ENCODE measurements at regions not wholly inside any gene's neighbourhood (a gene's known extent, or its start where the extent isn't known, plus 50 kb on each side); places are given as distances from the start of the nearest gene placed in this dataset.

- TF ChIP-seq JUN (IDR thresholded peaks at IDR 0.05; ENCODE audit: borderline replicate concordance, insufficient read depth, insufficient read length, low read depth): no peak
- TF ChIP-seq MYC (IDR thresholded peaks at IDR 0.05; ENCODE audit: low read depth, low read length): no peak
- TF ChIP-seq CTCF (IDR thresholded peaks at IDR 0.05; ENCODE audit: extremely low read depth in 1 of 2, insufficient read depth in 1 of 2, low read depth in 1 of 2, low read length in 2 of 2): no peak
- dilution Hi-C loops (cut with MboI; ENCODE audit: extremely low pct_ligation_motif_present, low sequenced_read_pairs) (no loop called here), intact Hi-C loops (cut with micrococcal nuclease) (no loop called here)
- Histone ChIP-seq H3K36me3 (ENCODE audit: control insufficient read depth in 2 of 2, extremely low read depth in 1 of 2, insufficient read depth in 2 of 2, low read length in 2 of 2) (no peaks in the 10 kb centered on the region), H3K9ac (replicated peaks; ENCODE audit: extremely low read depth, insufficient read depth, low read length) (no peak overlapping the region), H3K79me2 (ENCODE audit: control insufficient read depth, insufficient read depth, low read length) (no peaks in the 10 kb centered on the region), H3K4me2 (ENCODE audit: insufficient read depth, low read length) (no peak overlapping the region), H3K27me3 (ENCODE audit: control insufficient read depth in 2 of 2, insufficient read depth in 2 of 2, low read length in 2 of 2) (no peaks in the 10 kb centered on the region), H3K4me3 (replicated peaks in 1 of 3; ENCODE audit: insufficient read depth in 1 of 3, low read depth in 1 of 3, low read length in 3 of 3) (no peak overlapping the region), H4K20me1 (replicated peaks; ENCODE audit: control insufficient read depth, extremely low read depth, insufficient read depth, low read length) (no peaks in the 10 kb centered on the region), H3K9me1 (replicated peaks; ENCODE audit: control insufficient read depth, extremely low read depth, insufficient read depth, low read length) (no peaks in the 10 kb centered on the region), H3K27ac (ENCODE audit: insufficient read depth, low read depth, low read length) (no peak overlapping the region), H2AFZ (ENCODE audit: low read depth, low read length) (no peak overlapping the region), H3K9me3 (replicated peaks; ENCODE audit: control insufficient read depth, insufficient read depth, low read length) (no peaks in the 10 kb centered on the region), H3K4me1 (ENCODE audit: control insufficient read depth, extremely low read depth, insufficient read depth, low read length) (no peaks in the 10 kb centered on the region)
- POLR2A ChIA-PET: no interaction called here
- DNase-seq (ENCODE audit: low read depth, low spot score) (no peak), FAIRE-seq (no peak)
- BruUV-seq (replicated peaks): no TSS peak
- CTCF ChIA-PET: no interaction called here
These were observed 372.7 kb downstream of the TMEM38B start for GRCh38 chr9:106066940-106067524.

GRCh38 chr9:106069241-106069640 is 374.9 kb downstream of the TMEM38B start:
- H3K9me1 ChIP-seq (replicated peaks; ENCODE audit: control insufficient read depth, extremely low read depth, insufficient read depth, low read length): no peaks in the 10 kb centered on the region
- H3K27ac ChIP-seq (ENCODE audit: insufficient read depth, low read depth, low read length): no peak overlapping the region
- POLR2A ChIA-PET: no interaction called here
- no peaks in the 10 kb centered on the region for H3K36me3 ChIP-seq (ENCODE audit: control insufficient read depth in 2 of 2, extremely low read depth in 1 of 2, insufficient read depth in 2 of 2, low read length in 2 of 2)
- H3K9ac ChIP-seq (replicated peaks; ENCODE audit: extremely low read depth, insufficient read depth, low read length): no peak overlapping the region
- no peaks in the 10 kb centered on the region for H4K20me1 ChIP-seq (replicated peaks; ENCODE audit: control insufficient read depth, extremely low read depth, insufficient read depth, low read length)
- DNase-seq (ENCODE audit: low read depth, low spot score): no peak
- BruUV-seq (replicated peaks): no TSS peak
- no peaks in the 10 kb centered on the region for H3K27me3 ChIP-seq (ENCODE audit: control insufficient read depth in 2 of 2, insufficient read depth in 2 of 2, low read length in 2 of 2)
- H2AFZ ChIP-seq (ENCODE audit: low read depth, low read length): no peak overlapping the region
- CTCF ChIA-PET: no interaction called here
- H3K4me3 ChIP-seq (replicated peaks in 1 of 3; ENCODE audit: insufficient read depth in 1 of 3, low read depth in 1 of 3, low read length in 3 of 3): no peak overlapping the region
- no peaks in the 10 kb centered on the region for H3K9me3 ChIP-seq (replicated peaks; ENCODE audit: control insufficient read depth, insufficient read depth, low read length)
- dilution Hi-C loops (cut with MboI; ENCODE audit: extremely low pct_ligation_motif_present, low sequenced_read_pairs): no loop called here
- no peaks in the 10 kb centered on the region for H3K4me1 ChIP-seq (ENCODE audit: control insufficient read depth, extremely low read depth, insufficient read depth, low read length)
- FAIRE-seq: no peak
- intact Hi-C loops (cut with micrococcal nuclease): no loop called here
- H3K79me2 ChIP-seq (ENCODE audit: control insufficient read depth, insufficient read depth, low read length): no peaks in the 10 kb centered on the region
- TF ChIP-seq GATA2 (IDR thresholded peaks at IDR 0.05; ENCODE audit: insufficient read depth, insufficient read length, low read depth, low read length) (no peak), POLR2A (IDR thresholded peaks at IDR 0.05; ENCODE audit: low read depth, low read length) (no peak), EZH2 (IDR thresholded peaks at IDR 0.05; ENCODE audit: borderline replicate concordance, low read depth, low read length, severe bottlenecking) (no peak), MAX (IDR thresholded peaks at IDR 0.05; ENCODE audit: insufficient read depth, insufficient read length) (no peak), POLR2AphosphoS5 (IDR thresholded peaks at IDR 0.05; ENCODE audit: insufficient read depth, low read depth, low read length) (no peak), JUN (IDR thresholded peaks at IDR 0.05; ENCODE audit: borderline replicate concordance, insufficient read depth, insufficient read length, low read depth) (no peak)
- H3K4me2 ChIP-seq (ENCODE audit: insufficient read depth, low read length): no peak overlapping the region
